Muscle of leg (tissue), 3 donors: ENCODE measurements at regions not wholly inside any gene's neighbourhood (a gene's known extent, or its start where the extent isn't known, plus 50 kb on each side); places are given as distances from the start of the nearest gene placed in this dataset.

Experiments used
- DNase-seq: peaks from one replicate; pipeline ENCODE4 v3.0.0; 2013
- H3K27ac ChIP-seq: one replicate; pipeline ENCODE4 v1.5.1; 2013; ENCODE audit warnings: mild to moderate bottlenecking, low read length, control low read depth
- H3K27me3 ChIP-seq: one replicate; pipeline ENCODE4 v1.6.1; 2013; ENCODE audit warnings: low read length; ENCODE audit not compliant: control insufficient read depth, insufficient read depth
- H3K36me3 ChIP-seq: one replicate; pipeline ENCODE4 v1.6.1; 2013; ENCODE audit warnings: low read length; ENCODE audit not compliant: control insufficient read depth, insufficient read depth
- H3K4me1 ChIP-seq: one replicate; pipeline ENCODE4 v1.6.1; 2013; ENCODE audit warnings: low read length; ENCODE audit not compliant: control insufficient read depth, insufficient read depth
- H3K4me3 ChIP-seq: one replicate; pipeline ENCODE4 v1.5.1; 2013; ENCODE audit warnings: low read length, control low read depth
- H3K9me3 ChIP-seq: replicated peaks from 2 replicates; pipeline ENCODE4 v1.6.1; 2013; ENCODE audit warnings: low read depth, low read length; ENCODE audit not compliant: control insufficient read depth
- WGBS: methylation state at CpG from one replicate; pipeline ENCODE4 v1.1.5; 2013; ENCODE audit warnings: missing lambda C conversion rate; ENCODE audit not compliant: insufficient coverage; 5-methylcytosine and 5-hydroxymethylcytosine counted together

DNA sequence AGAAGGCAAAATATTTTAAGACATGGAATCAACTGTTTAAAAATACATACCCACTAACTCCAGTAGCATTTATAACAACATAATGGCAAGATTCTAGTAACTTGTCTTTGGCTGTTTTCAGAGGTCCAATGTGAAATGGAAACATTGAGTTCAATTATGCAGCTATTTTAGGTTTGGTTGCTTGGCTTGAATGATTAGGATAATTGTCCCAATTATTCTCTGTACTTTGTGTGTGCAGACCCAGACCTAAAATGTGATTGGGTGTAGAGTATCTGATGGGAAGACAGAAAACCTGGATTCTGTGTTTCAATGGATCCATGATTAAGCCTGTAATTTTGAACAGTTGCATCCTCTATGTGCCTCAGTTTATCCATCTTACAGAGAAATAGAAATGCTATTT is 392.7 kb upstream of the NFE2L3 start:
- Histone ChIP-seq H3K36me3 (no peaks in the 10 kb centered on the region), H3K27me3 (no peaks in the 10 kb centered on the region), H3K9me3 (no peaks in the 10 kb centered on the region), H3K4me3 (no peak overlapping the region), H3K27ac (no peak overlapping the region), H3K4me1 (peaks cover 6% of the 10 kb centered on the region)
- no peak for DNase-seq

DNA sequence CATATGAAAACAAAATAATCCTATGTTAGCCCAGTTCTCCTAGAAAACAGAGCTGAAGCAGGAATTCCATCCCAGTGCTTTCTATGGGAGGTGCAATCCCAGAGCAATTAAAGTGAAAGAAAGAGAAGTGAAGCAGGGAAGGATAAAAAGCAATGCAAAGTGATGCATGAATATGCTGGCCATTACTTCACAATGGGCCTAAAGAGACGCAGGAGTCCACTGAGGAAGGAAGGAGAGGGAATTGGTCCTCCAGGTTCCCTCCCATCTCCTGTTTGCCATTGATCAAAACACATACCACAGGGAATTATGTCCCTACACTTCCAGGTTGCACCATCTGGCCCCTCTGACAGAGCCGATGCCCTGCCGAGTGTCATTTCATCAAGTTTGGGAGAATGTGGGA is 392.2 kb upstream of the NFE2L3 start:
- Histone ChIP-seq H3K9me3 (no peaks in the 10 kb centered on the region), H3K36me3 (no peaks in the 10 kb centered on the region), H3K27ac (no peak overlapping the region), H3K4me1 (peaks cover 6% of the 10 kb centered on the region), H3K27me3 (no peaks in the 10 kb centered on the region), H3K4me3 (no peak overlapping the region)
- 80% methylated on average over 1 of the region's 3 CpGs for WGBS
- DNase-seq = no peak

DNA sequence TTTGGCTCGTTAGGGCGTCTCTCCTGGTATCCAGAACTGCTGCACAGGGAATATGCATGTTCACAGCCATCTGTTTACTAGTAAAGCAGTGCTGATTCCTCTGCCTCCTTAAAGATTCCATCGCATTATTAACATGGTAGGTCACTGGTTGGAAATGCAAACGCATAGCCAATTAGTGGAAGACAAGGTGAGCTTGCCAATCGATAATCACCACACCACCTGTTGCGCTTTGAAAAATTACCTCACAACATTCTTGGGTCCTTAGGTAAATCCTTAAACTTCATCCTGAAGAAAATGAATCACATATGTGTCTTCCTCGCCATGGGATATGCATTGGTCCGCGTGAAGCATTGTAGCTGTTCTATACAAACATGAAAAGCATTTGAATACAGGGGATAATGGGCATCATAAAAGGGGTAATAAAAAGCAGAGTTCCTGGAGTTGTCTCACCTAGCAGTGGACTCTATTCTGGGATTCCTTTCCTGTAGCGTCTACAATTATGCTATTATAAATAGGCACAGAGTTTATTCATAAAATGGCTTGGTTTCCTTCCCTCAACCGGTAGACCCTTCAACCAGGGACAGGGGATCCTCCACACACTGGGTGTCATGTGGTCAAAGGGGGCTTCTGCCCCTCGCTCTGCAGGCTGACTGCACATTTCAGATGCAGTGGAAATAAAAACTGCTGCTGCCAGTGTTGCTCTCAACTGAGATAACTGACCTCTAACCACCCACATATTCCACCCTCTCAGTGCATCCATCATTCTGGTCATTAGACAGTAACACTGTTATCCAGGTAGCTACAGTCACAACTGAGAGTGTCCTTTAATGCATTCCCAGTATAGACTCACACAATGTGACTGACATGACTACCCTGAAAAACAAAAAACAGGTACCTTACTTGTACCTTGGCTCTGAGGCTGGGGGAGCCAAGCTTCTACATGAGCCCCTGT is 389.2 kb upstream of the NFE2L3 start:
- Histone ChIP-seq H3K36me3 (no peaks in the 10 kb centered on the region), H3K4me1 (peaks cover 9% of the 10 kb centered on the region), H3K9me3 (no peaks in the 10 kb centered on the region), H3K4me3 (no peak overlapping the region), H3K27me3 (no peaks in the 10 kb centered on the region), H3K27ac (no peak overlapping the region)
- WGBS = 48% methylated on average over 4 of the region's 12 CpGs
- no peak for DNase-seq

DNA sequence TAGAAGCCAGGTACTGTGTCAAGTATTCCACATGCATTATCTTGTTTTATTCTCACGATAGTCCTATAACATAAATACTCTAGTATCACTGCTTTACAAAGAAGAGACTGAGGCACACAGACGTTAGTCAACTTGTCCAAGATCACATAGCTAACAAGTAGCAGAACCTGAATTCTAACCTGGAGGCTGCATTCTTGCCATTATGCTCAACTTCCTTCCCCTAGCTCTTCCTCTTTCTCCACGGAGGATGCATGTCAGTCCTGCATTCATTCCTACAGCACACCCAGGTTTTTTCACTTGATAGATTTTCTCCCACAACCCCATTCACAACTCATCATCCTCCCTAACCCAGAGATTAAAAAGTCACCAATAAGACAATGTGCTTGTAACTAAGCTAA is 388.5 kb upstream of the NFE2L3 start:
- Histone ChIP-seq H3K27ac (no peak overlapping the region), H3K27me3 (no peaks in the 10 kb centered on the region), H3K4me1 (peaks cover 9% of the 10 kb centered on the region), H3K4me3 (no peak overlapping the region), H3K36me3 (no peaks in the 10 kb centered on the region), H3K9me3 (no peaks in the 10 kb centered on the region)
- WGBS = 41% methylated on average over 2 of the region's 3 CpGs
- DNase-seq = no peak

DNA sequence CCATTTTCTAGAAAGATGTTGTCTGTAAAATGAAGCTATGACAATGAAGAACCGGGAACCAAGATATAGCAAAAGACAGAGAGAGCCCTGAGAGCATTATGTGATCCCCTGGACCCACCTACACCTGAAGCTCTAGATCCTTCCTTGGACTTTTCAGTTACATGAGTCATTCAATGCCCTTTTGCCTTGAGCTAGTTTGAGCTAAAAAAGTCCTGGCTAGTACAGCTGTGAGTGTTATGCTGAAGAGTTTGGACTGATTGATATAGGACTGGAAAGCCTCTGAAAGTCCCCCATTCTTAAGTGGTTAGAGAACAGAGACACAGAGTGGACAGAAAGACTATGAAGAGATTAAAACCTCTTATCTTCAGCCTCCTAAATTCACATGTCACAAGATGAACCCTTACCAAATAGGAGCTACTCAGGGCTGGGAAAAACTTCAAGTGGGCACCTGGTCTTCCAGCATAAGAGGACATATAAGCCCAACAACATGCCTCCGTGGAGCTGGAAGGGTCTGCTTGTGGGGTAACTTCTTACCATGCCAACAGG is 386.8 kb upstream of the NFE2L3 start:
- Histone ChIP-seq H3K4me1 (peaks cover 8% of the 10 kb centered on the region), H3K27me3 (no peaks in the 10 kb centered on the region), H3K4me3 (no peak overlapping the region), H3K36me3 (no peaks in the 10 kb centered on the region), H3K27ac (no peak overlapping the region), H3K9me3 (no peaks in the 10 kb centered on the region)
- no peak for DNase-seq
- no CpG with 5 or more reads among the region's 2 CpGs for WGBS

DNA sequence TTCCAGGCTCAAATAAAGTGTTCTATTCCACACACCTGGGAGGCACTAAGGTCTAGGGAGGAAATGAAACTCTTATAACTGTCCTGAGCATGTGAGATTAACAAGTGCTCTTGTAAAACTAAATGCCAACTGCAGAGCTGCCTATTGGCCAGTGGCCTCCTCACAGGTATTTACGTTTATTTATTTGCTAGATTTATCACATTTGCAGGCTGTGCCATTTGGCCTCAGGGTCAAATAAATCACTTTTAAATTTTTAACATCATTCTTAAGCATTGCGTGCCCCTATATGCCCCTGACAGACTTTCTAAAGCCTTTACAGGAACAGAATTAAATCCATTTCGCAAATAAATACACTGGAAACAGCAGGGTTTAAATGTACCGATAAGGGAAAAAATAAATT is 381.8 kb upstream of the NFE2L3 start:
- H3K4me1 ChIP-seq = peaks cover 8% of the 10 kb centered on the region
- H3K27ac ChIP-seq = peak overlapping the region; percentile 70
- H3K36me3 ChIP-seq = no peaks in the 10 kb centered on the region
- no peak overlapping the region for H3K4me3 ChIP-seq
- no peaks in the 10 kb centered on the region for H3K27me3 ChIP-seq
- WGBS = 80% methylated on average over 2 of the region's 4 CpGs
- no peaks in the 10 kb centered on the region for H3K9me3 ChIP-seq
- DNase-seq = no peak

DNA sequence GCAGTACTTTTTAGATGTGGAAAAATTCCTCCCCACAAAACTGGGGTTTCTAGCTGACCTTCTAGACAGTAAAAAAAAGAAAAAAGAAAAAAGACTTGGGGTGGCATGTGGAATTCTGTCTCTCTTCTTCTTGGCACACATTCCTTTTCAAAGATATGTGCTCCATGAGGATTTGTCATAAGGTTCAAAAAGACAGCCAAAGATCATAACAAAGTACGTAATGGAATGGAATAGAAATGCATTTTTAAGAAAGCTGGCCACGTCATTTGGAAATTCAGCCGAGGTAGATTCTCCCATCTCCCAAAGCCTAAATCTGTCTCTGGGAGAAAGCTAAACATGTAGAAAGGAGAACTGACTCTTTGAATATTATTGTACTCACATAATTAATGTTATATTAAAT is 381.3 kb upstream of the NFE2L3 start:
- Histone ChIP-seq H3K9me3 (no peaks in the 10 kb centered on the region), H3K36me3 (no peaks in the 10 kb centered on the region), H3K4me3 (no peak overlapping the region), H3K4me1 (peaks cover 8% of the 10 kb centered on the region), H3K27me3 (no peaks in the 10 kb centered on the region), H3K27ac (peak overlapping the region; percentile 70)
- peak; percentile 87 for DNase-seq
- no CpG with 5 or more reads among the region's 3 CpGs for WGBS

DNA sequence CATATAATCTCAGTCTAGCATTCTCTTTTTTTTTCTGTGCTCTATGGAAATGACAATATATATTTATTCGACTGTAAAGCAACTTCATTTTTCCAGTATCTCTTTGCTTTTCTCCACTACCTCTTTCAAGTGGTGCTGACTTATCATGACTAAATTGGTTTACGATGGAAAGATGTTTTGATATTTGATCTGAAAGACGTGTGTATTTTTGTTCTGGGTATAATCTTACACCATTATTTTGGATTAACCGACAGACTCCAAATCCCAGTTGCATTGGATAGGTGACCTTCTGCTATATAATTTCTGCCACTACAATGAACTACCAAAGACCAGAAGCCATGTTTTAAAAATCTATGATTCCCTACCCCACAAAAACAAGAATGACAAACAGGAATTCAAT is 380.5 kb upstream of the NFE2L3 start:
- Histone ChIP-seq H3K4me3 (no peak overlapping the region), H3K27ac (no peak overlapping the region), H3K9me3 (no peaks in the 10 kb centered on the region), H3K27me3 (no peaks in the 10 kb centered on the region), H3K4me1 (peaks cover 13% of the 10 kb centered on the region), H3K36me3 (no peaks in the 10 kb centered on the region)
- no CpG with 5 or more reads among the region's 4 CpGs for WGBS
- DNase-seq = no peak

DNA sequence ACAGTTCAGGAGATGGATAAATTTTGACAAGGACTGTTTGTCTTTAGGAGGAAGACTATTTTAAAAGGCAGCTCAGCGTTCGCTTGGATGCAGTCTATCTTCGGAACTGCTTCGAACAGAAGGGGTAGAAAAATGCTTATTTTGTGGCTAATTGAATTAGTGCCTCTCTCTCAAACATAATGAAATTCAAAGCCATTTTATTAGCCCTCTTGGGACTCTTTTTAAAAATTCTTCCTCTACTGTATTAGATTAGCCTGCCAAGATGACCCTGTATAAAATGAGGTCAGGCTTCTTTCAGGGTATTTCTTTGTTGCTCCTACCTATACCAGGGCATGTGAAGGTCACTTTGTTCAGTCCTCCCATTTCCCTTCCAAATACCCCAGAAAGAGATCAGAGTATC is 379.2 kb upstream of the NFE2L3 start:
- no peak overlapping the region for H3K4me3 ChIP-seq
- WGBS = no CpG with 5 or more reads among the region's 4 CpGs
- H3K4me1 ChIP-seq = peaks cover 13% of the 10 kb centered on the region
- no peaks in the 10 kb centered on the region for H3K27me3 ChIP-seq
- no peaks in the 10 kb centered on the region for H3K9me3 ChIP-seq
- H3K36me3 ChIP-seq = no peaks in the 10 kb centered on the region
- H3K27ac ChIP-seq = no peak overlapping the region
- no peak for DNase-seq

DNA sequence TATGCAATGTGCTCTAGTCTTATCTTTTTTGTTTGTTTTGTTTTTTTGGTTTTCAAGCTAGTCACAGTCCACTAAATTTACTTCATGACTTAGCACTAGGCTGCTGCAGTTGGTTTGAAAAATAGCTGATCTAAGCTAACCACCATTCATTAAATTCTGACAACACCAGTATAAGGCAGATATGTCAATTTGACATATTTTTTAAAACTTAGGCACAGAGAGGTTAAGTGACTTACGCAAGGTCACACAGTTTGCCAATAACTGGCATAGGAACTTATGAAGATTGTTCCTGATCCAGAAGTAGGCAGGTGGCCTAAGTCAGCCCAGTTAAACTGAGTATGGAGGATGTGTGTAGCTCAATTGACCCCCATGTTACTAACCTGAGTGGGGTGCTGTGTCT is 377.3 kb upstream of the NFE2L3 start:
- no peak for DNase-seq
- peaks cover 21% of the 10 kb centered on the region for H3K4me1 ChIP-seq
- no peaks in the 10 kb centered on the region for H3K9me3 ChIP-seq
- 100% methylated on average over 1 of the region's 1 CpG for WGBS
- H3K4me3 ChIP-seq = no peak overlapping the region
- no peak overlapping the region for H3K27ac ChIP-seq
- no peaks in the 10 kb centered on the region for H3K27me3 ChIP-seq
- no peaks in the 10 kb centered on the region for H3K36me3 ChIP-seq
